ES-I3 (cell line): ENCODE measurements at regions not wholly inside any gene's neighbourhood (a gene's known extent, or its start where the extent isn't known, plus 50 kb on each side); places are given as distances from the start of the nearest gene placed in this dataset.

Experiments used
- H3K36me3 ChIP-seq: 2 replicates; pipeline ENCODE4 v1.6.1; 2013; ENCODE audit warnings: mild to moderate bottlenecking, low read length, control low read depth, moderate library complexity; ENCODE audit not compliant: insufficient read depth
- H3K4me1 ChIP-seq: 2 replicates; pipeline ENCODE4 v1.6.1; 2013; ENCODE audit warnings: mild to moderate bottlenecking, control low read depth, low read length; ENCODE audit not compliant: insufficient read depth
- H3K9ac ChIP-seq: 2 replicates; pipeline ENCODE4 v1.6.1; 2013; ENCODE audit warnings: low read depth, mild to moderate bottlenecking, low read length, moderate library complexity
- H3K9me3 ChIP-seq: 2 replicates; pipeline ENCODE4 v1.6.1; 2013; ENCODE audit warnings: mild to moderate bottlenecking, low read length, moderate library complexity; ENCODE audit not compliant: control insufficient read depth, insufficient read depth

GRCh38 chr5:29389993-29390392 lies 1803.5 kb upstream of the CDH6 start:
- H3K4me1 ChIP-seq: no peaks in the 10 kb centered on the region
- no peaks in the 10 kb centered on the region for H3K36me3 ChIP-seq
- no peak overlapping the region for H3K9ac ChIP-seq
- H3K9me3 ChIP-seq: no peaks in the 10 kb centered on the region

GRCh38 chr5:29387384-29387783 lies 1806.1 kb upstream of the CDH6 start:
- Histone ChIP-seq H3K9ac (no peak overlapping the region), H3K4me1 (no peaks in the 10 kb centered on the region), H3K9me3 (no peaks in the 10 kb centered on the region), H3K36me3 (no peaks in the 10 kb centered on the region)

- no peaks in the 10 kb centered on the region for H3K4me1 ChIP-seq
- H3K36me3 ChIP-seq: no peaks in the 10 kb centered on the region
- no peak overlapping the region for H3K9ac ChIP-seq
- no peaks in the 10 kb centered on the region for H3K9me3 ChIP-seq
Observed at GRCh38 chr5:29382780-29383179, 1810.7 kb upstream of the CDH6 start.

GRCh38 chr5:29380029-29380428 lies 1813.5 kb upstream of the CDH6 start:
- H3K9ac ChIP-seq: no peak overlapping the region
- no peaks in the 10 kb centered on the region for H3K9me3 ChIP-seq
- no peaks in the 10 kb centered on the region for H3K4me1 ChIP-seq
- H3K36me3 ChIP-seq: no peaks in the 10 kb centered on the region

DNA sequence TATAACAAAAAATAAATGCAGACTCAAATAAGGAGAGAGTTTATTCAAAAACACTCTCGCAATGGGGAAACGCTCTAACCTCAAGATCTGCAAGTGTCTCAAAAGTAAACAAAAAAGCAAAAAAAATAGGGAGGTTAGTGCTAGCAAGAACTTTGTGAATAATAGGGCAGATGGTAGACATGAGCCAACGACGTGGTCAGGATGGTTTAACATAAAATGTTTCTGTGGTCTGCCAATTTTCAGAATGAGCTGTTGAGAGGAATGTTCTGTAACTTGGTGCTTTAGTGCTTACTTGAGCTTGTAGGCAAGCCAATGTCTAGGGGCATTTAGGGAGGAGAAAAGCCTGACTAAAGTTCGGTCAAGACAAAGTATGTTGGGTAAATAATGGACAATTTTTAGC lies 1813.9 kb upstream of the CDH6 start:
- H3K9me3 ChIP-seq: no peaks in the 10 kb centered on the region
- H3K4me1 ChIP-seq: no peaks in the 10 kb centered on the region
- H3K9ac ChIP-seq: no peak overlapping the region
- H3K36me3 ChIP-seq: no peaks in the 10 kb centered on the region

GRCh38 chr5:29378104-29378503 lies 1815.4 kb upstream of the CDH6 start:
- Histone ChIP-seq H3K9ac (no peak overlapping the region), H3K36me3 (no peaks in the 10 kb centered on the region), H3K4me1 (no peaks in the 10 kb centered on the region), H3K9me3 (no peaks in the 10 kb centered on the region)

- Histone ChIP-seq H3K9me3 (no peaks in the 10 kb centered on the region), H3K4me1 (no peaks in the 10 kb centered on the region), H3K36me3 (no peaks in the 10 kb centered on the region), H3K9ac (no peak overlapping the region)
Observed at GRCh38 chr5:29370248-29370647, 1823.2 kb upstream of the CDH6 start.

DNA sequence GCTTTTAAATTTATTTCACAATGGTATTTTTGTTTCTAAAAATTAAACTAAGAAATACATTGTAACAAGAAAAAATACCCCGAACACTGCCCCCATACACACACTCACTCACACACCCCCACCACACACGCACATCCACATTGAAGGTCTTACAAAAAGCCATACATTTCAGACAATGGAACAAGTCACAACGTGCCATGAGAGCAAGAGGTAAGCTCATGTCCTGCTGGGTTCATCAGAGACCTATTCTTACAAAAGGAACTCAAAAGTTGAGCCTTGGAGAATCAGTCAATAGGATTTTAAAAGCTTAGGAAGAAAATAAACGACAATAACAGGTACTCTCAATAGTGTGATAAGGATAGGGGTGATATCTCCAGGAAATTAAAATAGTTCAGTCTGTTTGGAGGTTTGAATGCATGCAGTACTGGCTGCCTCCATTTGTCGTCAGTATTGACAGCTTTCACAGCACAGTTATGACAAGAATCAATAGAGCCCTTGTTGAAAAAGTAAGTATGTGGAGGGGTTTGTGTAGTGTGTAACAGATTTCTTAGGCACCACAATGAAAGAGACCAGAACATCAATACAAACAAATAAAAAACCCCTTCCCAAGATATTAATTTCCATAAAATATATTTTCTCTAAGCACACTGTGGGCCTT lies 1826.2 kb upstream of the CDH6 start:
- H3K9ac ChIP-seq: no peak overlapping the region
- H3K9me3 ChIP-seq: no peaks in the 10 kb centered on the region
- H3K36me3 ChIP-seq: no peaks in the 10 kb centered on the region
- H3K4me1 ChIP-seq: no peaks in the 10 kb centered on the region

- H3K9me3 ChIP-seq: peaks cover 11% of the 10 kb centered on the region
- no peaks in the 10 kb centered on the region for H3K36me3 ChIP-seq
- no peak overlapping the region for H3K9ac ChIP-seq
- no peaks in the 10 kb centered on the region for H3K4me1 ChIP-seq
Observed at GRCh38 chr5:29351170-29351569, 1842.3 kb upstream of the CDH6 start.

DNA sequence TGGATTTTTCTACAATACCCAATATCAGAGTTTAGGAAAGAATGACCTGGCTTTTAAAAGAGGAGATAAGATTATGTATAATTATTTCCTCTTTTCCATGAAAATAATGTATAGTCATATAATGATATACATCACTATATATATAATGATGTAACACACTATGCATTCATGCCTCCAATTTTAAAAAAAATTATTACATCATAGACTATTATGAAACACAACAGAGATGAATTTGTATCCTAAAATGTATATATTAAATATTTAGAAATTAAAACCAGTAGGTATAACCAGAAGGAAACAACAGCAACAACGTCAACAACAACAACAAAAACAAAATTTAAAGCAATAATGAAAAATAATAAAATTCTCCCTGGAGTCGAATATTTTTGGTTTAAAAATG lies 1856.5 kb upstream of the CDH6 start:
- H3K36me3 ChIP-seq: no peaks in the 10 kb centered on the region
- H3K9me3 ChIP-seq: no peaks in the 10 kb centered on the region
- no peaks in the 10 kb centered on the region for H3K4me1 ChIP-seq
- H3K9ac ChIP-seq: no peak overlapping the region

DNA sequence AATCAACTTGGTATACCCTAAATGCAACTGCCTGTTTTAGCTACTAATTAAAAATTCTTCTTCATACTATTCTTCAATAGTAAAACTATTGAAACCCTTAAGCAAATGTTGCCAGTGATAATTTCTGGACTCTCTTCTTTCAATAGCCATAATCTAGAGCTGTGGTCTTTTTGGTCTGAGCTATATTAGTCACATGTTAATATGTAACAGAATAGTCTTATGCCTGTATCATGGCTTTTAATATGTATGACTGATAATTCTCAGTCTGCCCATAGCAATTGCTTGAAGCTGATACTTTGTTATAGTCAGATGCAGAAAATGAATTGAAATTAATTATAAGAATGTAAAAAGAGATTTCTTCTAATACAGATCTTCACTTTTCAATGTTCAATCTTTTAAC lies 1871.9 kb upstream of the CDH6 start:
- no peaks in the 10 kb centered on the region for H3K4me1 ChIP-seq
- H3K9me3 ChIP-seq: no peaks in the 10 kb centered on the region
- no peaks in the 10 kb centered on the region for H3K36me3 ChIP-seq
- no peak overlapping the region for H3K9ac ChIP-seq

DNA sequence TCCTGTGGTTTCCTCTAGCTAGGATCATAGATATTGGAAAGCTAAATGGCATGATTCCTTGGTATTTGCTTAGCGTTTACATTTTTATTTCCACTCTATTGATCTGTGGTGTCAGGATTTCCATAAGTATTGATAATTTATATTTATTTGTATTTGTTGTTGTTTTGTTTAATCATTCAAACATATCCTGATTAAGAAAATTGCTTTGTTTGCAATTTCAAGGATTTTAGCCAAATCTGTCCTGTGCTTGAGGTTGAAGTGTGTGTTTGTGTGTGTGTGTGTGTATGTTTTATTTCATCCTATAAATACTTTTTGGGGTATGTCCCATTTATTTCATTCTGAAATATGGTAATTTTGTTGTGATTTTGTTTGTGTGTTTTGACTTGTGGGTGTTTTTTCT lies 1884.1 kb upstream of the CDH6 start:
- H3K9me3 ChIP-seq: no peaks in the 10 kb centered on the region
- H3K4me1 ChIP-seq: no peaks in the 10 kb centered on the region
- no peaks in the 10 kb centered on the region for H3K36me3 ChIP-seq
- no peak overlapping the region for H3K9ac ChIP-seq

DNA sequence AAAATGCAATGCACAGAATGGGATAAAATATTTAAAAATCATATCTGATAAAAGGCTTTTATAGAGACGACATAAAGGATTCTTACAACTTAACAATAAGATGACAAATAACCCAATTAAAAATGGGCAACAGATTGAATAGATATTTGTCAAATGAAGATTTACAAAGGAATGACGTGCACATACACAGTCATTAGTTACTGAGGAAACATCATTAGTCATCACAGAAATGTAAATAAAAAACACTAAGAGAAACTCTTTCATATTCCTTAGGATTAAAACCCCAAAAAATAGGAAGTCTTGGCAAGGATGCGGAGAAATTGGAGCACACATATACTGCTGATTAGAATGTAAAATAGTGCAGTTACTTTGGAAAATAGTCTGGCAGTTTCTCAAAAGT lies 1886.0 kb upstream of the CDH6 start:
- H3K9ac ChIP-seq: no peak overlapping the region
- H3K4me1 ChIP-seq: no peaks in the 10 kb centered on the region
- H3K9me3 ChIP-seq: no peaks in the 10 kb centered on the region
- no peaks in the 10 kb centered on the region for H3K36me3 ChIP-seq

GRCh38 chr5:29304545-29304944 lies 1888.9 kb upstream of the CDH6 start:
- H3K36me3 ChIP-seq: no peaks in the 10 kb centered on the region
- H3K9ac ChIP-seq: no peak overlapping the region
- no peaks in the 10 kb centered on the region for H3K4me1 ChIP-seq
- H3K9me3 ChIP-seq: no peaks in the 10 kb centered on the region

DNA sequence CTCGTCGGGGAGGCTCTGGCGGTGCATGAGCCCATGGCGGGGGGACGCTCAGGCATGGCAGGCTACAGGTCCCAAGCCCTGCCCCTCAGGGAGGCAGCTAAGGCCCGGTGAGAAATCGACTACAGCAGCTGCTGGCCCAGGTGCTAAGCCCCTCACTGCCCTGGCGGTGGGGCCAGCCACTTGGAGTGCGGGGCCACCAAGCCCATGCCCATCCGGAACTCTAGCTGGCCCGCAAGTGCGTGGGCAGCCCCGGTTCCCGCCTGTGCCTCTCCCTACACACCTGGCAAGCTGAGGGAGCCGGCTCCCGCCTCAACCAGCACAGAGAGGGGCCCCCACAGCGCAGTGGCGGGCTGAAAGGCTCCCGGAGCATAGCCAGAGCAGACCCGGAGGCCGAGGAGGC lies 1896.9 kb upstream of the CDH6 start:
- no peaks in the 10 kb centered on the region for H3K36me3 ChIP-seq
- H3K9me3 ChIP-seq: no peaks in the 10 kb centered on the region
- no peaks in the 10 kb centered on the region for H3K4me1 ChIP-seq
- H3K9ac ChIP-seq: no peak overlapping the region

DNA sequence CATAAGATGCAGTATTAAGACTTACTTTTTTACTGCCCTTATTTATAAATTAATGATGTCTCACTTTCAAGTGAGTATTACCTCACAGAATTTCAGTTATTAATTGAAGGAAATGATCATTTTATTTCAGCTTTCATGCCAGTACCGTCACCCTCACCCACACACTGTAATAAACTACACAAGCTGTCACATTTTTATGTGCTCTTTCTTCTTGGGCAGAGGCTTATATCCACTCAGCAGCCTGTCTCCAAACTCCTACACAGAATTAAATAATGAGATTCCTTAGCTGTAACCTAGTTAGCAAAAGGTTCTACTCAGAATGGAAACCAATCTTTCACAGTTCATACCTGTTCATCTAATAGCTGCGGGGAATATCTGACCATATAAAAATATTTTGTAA lies 1915.8 kb upstream of the CDH6 start:
- no peak overlapping the region for H3K9ac ChIP-seq
- no peaks in the 10 kb centered on the region for H3K36me3 ChIP-seq

More for the DNA sequence above, 1915.8 kb upstream of the CDH6 start:
- Histone ChIP-seq H3K9me3 (no peaks in the 10 kb centered on the region), H3K4me1 (no peaks in the 10 kb centered on the region)
